ENCODE measurements at regions not wholly inside any gene's neighbourhood (a gene's known extent, or its start where the extent isn't known, plus 50 kb on each side); places are given as distances from the start of the nearest gene placed in this dataset.

DNA sequence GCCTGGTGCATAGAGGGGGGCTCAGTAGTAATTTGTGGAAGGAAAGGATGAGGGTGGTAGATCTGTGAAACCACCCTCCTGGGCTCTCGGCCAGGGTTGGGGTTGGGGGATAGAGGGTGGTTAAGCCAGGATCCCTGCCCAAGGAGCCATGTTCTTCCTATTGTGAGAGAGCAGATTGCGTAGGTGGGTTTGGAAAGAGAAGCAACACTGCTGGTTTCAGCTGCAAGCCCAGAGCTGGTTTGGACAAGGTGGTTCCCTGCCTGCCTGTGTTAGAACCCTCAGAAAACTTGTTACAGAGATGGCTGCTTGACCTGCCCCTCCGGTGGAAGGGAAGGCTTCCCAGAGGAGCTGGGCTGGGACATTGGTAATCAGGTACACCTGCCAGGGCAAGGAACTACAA, 131.2 kb upstream of the HAND1 start:
- no peak for DNase-seq
- peaks cover 9% of the 10 kb centered on the region for H3K4me1 Mint-ChIP-seq (ENCODE audit: low read depth, unreplicated experiment)
- H3K36me3 Mint-ChIP-seq (ENCODE audit: insufficient read depth, unreplicated experiment), result no peaks in the 10 kb centered on the region
- no TSS peak for BruUV-seq (replicated peaks)
- TF ChIP-seq, protein P1, sequence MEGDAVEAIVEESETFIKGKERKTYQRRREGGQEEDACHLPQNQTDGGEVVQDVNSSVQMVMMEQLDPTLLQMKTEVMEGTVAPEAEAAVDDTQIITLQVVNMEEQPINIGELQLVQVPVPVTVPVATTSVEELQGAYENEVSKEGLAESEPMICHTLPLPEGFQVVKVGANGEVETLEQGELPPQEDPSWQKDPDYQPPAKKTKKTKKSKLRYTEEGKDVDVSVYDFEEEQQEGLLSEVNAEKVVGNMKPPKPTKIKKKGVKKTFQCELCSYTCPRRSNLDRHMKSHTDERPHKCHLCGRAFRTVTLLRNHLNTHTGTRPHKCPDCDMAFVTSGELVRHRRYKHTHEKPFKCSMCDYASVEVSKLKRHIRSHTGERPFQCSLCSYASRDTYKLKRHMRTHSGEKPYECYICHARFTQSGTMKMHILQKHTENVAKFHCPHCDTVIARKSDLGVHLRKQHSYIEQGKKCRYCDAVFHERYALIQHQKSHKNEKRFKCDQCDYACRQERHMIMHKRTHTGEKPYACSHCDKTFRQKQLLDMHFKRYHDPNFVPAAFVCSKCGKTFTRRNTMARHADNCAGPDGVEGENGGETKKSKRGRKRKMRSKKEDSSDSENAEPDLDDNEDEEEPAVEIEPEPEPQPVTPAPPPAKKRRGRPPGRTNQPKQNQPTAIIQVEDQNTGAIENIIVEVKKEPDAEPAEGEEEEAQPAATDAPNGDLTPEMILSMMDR (IDR thresholded peaks at IDR 0.05; ENCODE audit: unreplicated experiment), result no peak
- H3K27me3 Mint-ChIP-seq (ENCODE audit: unreplicated experiment), result peaks cover 89% of the 10 kb centered on the region
- no peak overlapping the region for H3K27ac Mint-ChIP-seq (ENCODE audit: unreplicated experiment)
- intact Hi-C loops (cut with micrococcal nuclease; ENCODE audit: unreplicated experiment), result no loop called here
- CTCF ChIA-PET, result interaction anchor here (1.2 kb wide), 1 partner anchor 143 kb away, joined by 6 read pairs; no protein-coding TSS in a partner anchor
- no peaks in the 10 kb centered on the region for H3K9me3 Mint-ChIP-seq (ENCODE audit: low read depth, unreplicated experiment)
- H3K4me3 Mint-ChIP-seq (ENCODE audit: low read depth, unreplicated experiment), result no peak overlapping the region

DNA sequence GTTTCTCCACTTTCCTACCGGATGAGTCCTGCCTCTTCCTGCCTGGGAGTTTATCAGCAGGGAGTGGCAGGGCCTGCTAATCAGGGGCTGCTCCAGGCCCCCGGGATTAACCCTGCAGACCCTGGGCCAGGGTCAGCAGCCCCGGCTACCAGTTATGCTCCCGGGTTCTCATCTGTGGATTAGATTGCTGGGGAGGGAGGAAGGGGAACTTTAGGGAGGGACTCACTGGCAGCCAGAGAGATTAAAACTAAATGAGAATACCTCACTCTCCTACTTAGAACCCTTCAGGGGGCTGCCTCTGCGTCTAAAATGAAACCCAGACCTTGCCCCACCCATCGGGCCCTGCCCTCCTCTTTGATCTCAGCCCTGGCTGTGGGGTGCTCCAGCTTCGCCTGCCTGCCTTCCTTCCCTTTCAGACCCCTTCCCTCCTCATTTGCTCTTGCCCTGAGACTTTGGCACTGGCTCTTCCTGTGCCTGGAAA, 130.5 kb upstream of the HAND1 start:
- Mint-ChIP-seq H3K27me3 (ENCODE audit: unreplicated experiment) (peaks cover 89% of the 10 kb centered on the region), H3K4me1 (ENCODE audit: low read depth, unreplicated experiment) (peaks cover 9% of the 10 kb centered on the region), H3K4me3 (ENCODE audit: low read depth, unreplicated experiment) (no peak overlapping the region), H3K27ac (ENCODE audit: unreplicated experiment) (no peak overlapping the region), H3K36me3 (ENCODE audit: insufficient read depth, unreplicated experiment) (no peaks in the 10 kb centered on the region), H3K9me3 (ENCODE audit: low read depth, unreplicated experiment) (no peaks in the 10 kb centered on the region)
- DNase-seq, result no peak
- BruUV-seq (replicated peaks), result no TSS peak
- CTCF ChIA-PET, result no interaction called here
- intact Hi-C loops (cut with micrococcal nuclease; ENCODE audit: unreplicated experiment), result no loop called here
- TF ChIP-seq, protein P1 (IDR thresholded peaks at IDR 0.05; ENCODE audit: unreplicated experiment), result no peak

DNA sequence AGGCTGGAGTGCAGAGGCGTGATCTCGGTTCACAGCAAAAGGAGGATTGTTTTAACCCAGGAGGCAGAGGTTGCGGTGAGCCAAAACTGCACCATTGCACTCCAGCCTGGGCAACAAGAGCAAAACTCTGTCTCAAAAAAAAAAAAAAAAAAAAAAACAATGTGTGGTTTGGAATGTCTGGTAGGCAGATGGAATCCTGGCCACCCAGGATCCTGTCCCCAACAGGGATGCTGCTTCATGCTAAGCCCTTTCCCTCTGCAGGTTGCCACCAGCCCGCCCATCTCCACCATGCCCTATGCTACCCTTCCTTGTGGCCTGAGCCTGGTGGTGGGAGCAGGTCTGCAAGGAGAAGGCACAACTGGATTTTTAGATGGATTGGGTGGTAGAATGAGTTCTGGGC, 129.7 kb upstream of the HAND1 start:
- Mint-ChIP-seq H3K9me3 (ENCODE audit: low read depth, unreplicated experiment) (no peaks in the 10 kb centered on the region), H3K27ac (ENCODE audit: unreplicated experiment) (no peak overlapping the region), H3K4me1 (ENCODE audit: low read depth, unreplicated experiment) (peaks cover 9% of the 10 kb centered on the region), H3K4me3 (ENCODE audit: low read depth, unreplicated experiment) (no peak overlapping the region), H3K36me3 (ENCODE audit: insufficient read depth, unreplicated experiment) (no peaks in the 10 kb centered on the region), H3K27me3 (ENCODE audit: unreplicated experiment) (peaks cover 93% of the 10 kb centered on the region)
- BruUV-seq (replicated peaks), result no TSS peak
- no peak for DNase-seq
- CTCF ChIA-PET, result no interaction called here
- TF ChIP-seq, protein P1 (IDR thresholded peaks at IDR 0.05; ENCODE audit: unreplicated experiment), result no peak
- intact Hi-C loops (cut with micrococcal nuclease; ENCODE audit: unreplicated experiment), result no loop called here

DNA sequence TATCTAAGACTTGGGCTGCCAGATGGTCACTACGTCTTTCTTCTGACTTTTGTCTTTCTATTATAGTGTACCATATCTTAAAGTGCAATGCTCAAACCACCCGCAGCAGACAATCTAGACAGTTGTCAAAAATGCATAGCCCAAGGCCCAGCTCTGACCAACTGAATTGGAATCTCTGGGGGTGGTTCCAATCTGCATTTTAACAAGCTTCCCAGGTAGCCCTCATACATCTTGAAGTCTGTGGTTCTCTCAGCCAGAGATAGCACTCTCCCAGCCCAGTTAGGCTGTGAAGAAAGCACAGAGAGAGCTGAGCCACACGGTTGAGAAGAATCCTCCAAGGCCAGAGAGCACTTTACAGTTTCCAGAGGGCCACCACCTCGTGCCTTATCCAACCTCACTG, 128.2 kb upstream of the HAND1 start:
- TF ChIP-seq, protein P1 (IDR thresholded peaks at IDR 0.05; ENCODE audit: unreplicated experiment), result no peak
- no TSS peak for BruUV-seq (replicated peaks)
- intact Hi-C loops (cut with micrococcal nuclease; ENCODE audit: unreplicated experiment), result no loop called here
- CTCF ChIA-PET, result interaction anchor here (0.8 kb wide), 1 partner anchor 85 kb away, joined by 3 read pairs; no protein-coding TSS in a partner anchor
- Mint-ChIP-seq H3K9me3 (ENCODE audit: low read depth, unreplicated experiment) (no peaks in the 10 kb centered on the region), H3K4me1 (ENCODE audit: low read depth, unreplicated experiment) (peaks cover 1% of the 10 kb centered on the region), H3K4me3 (ENCODE audit: low read depth, unreplicated experiment) (no peak overlapping the region), H3K27me3 (ENCODE audit: unreplicated experiment) (peaks cover 93% of the 10 kb centered on the region), H3K27ac (ENCODE audit: unreplicated experiment) (no peak overlapping the region), H3K36me3 (ENCODE audit: insufficient read depth, unreplicated experiment) (no peaks in the 10 kb centered on the region)
- no peak for DNase-seq
